ENCODE measurements at regions not wholly inside any gene's neighbourhood (a gene's known extent, or its start where the extent isn't known, plus 50 kb on each side); places are given as distances from the start of the nearest gene placed in this dataset.
A peak's percentile ranks its signal among the peaks of the same experiment; 100 is the strongest.

GRCh38 chr17:77810536-77810935 is 148.0 kb upstream of the TNRC6C start:
- TF ChIP-seq CTCF (IDR thresholded peaks at IDR 0.05; ENCODE audit: low read depth, low read length, missing input control), result no peak
- no peak for TF ChIP-seq HNF4G (IDR thresholded peaks at IDR 0.05)
- no peak for TF ChIP-seq TAF1 (conservative IDR thresholded peaks at IDR 0.05)
- TF ChIP-seq NR2F2 (IDR thresholded peaks at IDR 0.05), result no peak
- no peak for TF ChIP-seq YY1 (IDR thresholded peaks at IDR 0.05)
- TF ChIP-seq JUND (IDR thresholded peaks at IDR 0.05), result peak in 1 of 2 donors; percentile 26

All from liver (tissue), 3 donors.